ENCODE measurements at regions not wholly inside any gene's neighbourhood (a gene's known extent, or its start where the extent isn't known, plus 50 kb on each side); places are given as distances from the start of the nearest gene placed in this dataset.

- Histone ChIP-seq H2BK5ac (ENCODE audit: low read depth, low read length, poor library complexity, severe bottlenecking) (no peak overlapping the region), H2BK20ac (ENCODE audit: low read depth, low read length) (no peak overlapping the region), H2BK120ac (ENCODE audit: low read depth, low read length) (no peak overlapping the region), H3K27me3 (ENCODE audit: control insufficient read depth, insufficient read depth, low read length) (no peaks in the 10 kb centered on the region), H3K56ac (ENCODE audit: extremely low read depth, insufficient read depth, low read length) (no peak overlapping the region), H3K18ac (ENCODE audit: low read depth, low read length) (no peak overlapping the region), H3K27ac (ENCODE audit: insufficient read depth, low read length) (no peak overlapping the region), H2BK15ac (ENCODE audit: low read depth, low read length) (no peak overlapping the region), H3K9me3 (ENCODE audit: control insufficient read depth, insufficient read depth, low read length) (peaks cover 11% of the 10 kb centered on the region), H4K20me1 (ENCODE audit: insufficient read depth, low read length) (no peaks in the 10 kb centered on the region), H2AK9ac (replicated peaks; ENCODE audit: low read depth, low read length, poor library complexity) (no peak overlapping the region), H3K9me1 (ENCODE audit: insufficient read depth, low read length) (no peaks in the 10 kb centered on the region), H3K4me1 (ENCODE audit: control insufficient read depth, insufficient read depth, low read length) (no peaks in the 10 kb centered on the region), H3K4me3 (ENCODE audit: insufficient read depth, low read depth, low read length) (no peak overlapping the region), H4K91ac (ENCODE audit: insufficient read depth, low read depth, low read length) (no peak overlapping the region), H3K4ac (ENCODE audit: low read depth, low read length) (no peak overlapping the region), H2AFZ (replicated peaks; ENCODE audit: low read length, poor library complexity) (no peak overlapping the region), H3K14ac (replicated peaks; ENCODE audit: low read depth, low read length) (no peak overlapping the region), H3K9ac (ENCODE audit: low read depth, low read length) (no peak overlapping the region), H4K5ac (ENCODE audit: low read depth, low read length) (no peak overlapping the region), H3K23ac (ENCODE audit: low read depth, low read length) (no peak overlapping the region), H4K8ac (ENCODE audit: low read depth in 2 of 2, low read length in 2 of 2) (no peak overlapping the region), H3K36me3 (ENCODE audit: control insufficient read depth, insufficient read depth, low read length) (no peaks in the 10 kb centered on the region), H2AK5ac (ENCODE audit: low read depth, low read length) (no peak overlapping the region), H3K79me1 (ENCODE audit: low read depth in 1 of 2, low read length in 2 of 2) (no peaks in the 10 kb centered on the region), H3K4me2 (ENCODE audit: low read depth, low read length) (no peak overlapping the region)
- BruUV-seq (replicated peaks): no TSS peak
- ATAC-seq (ENCODE audit: low read depth) (no peak), DNase-seq (no peak)
- WGBS, 2 experiments (ENCODE audit: extremely low coverage in 2 of 2, insufficient read length in 1 of 2): no CpG with 5 or more reads among the region's 4 CpGs
- dilution Hi-C loops (cut with HindIII; ENCODE audit: low sequenced_read_pairs, unreplicated experiment) (no loop called here), intact Hi-C loops (cut with micrococcal nuclease) (no loop called here), in situ Hi-C loops (cut with MboI; ENCODE audit: low sequenced_read_pairs) (no loop called here)
- ChIA-PET POLR2A (ENCODE audit: unreplicated experiment) (no interaction called here), CTCF (no interaction called here)
- TF ChIP-seq NFE2L2 (IDR thresholded peaks at IDR 0.05; ENCODE audit: low read depth, low read length): no peak
- TF ChIP-seq, protein P1, sequence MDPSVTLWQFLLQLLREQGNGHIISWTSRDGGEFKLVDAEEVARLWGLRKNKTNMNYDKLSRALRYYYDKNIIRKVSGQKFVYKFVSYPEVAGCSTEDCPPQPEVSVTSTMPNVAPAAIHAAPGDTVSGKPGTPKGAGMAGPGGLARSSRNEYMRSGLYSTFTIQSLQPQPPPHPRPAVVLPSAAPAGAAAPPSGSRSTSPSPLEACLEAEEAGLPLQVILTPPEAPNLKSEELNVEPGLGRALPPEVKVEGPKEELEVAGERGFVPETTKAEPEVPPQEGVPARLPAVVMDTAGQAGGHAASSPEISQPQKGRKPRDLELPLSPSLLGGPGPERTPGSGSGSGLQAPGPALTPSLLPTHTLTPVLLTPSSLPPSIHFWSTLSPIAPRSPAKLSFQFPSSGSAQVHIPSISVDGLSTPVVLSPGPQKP (IDR thresholded peaks at IDR 0.05; ENCODE audit: borderline replicate concordance, low read depth, low read length): no peak
- TF ChIP-seq FOS (IDR thresholded peaks at IDR 0.05; ENCODE audit: low read depth, low read length): no peak
Measured at GRCh38 chr16:13392341-13392740, 490.9 kb downstream of the SHISA9 start.

Data from IMR-90 (cell line).